Limb (tissue), 2 donors: ENCODE measurements at regions not wholly inside any gene's neighbourhood (a gene's known extent, or its start where the extent isn't known, plus 50 kb on each side); places are given as distances from the start of the nearest gene placed in this dataset.

Experiments used
- DNase-seq, 2 donors: peaks; one replicate each; pipeline ENCODE4 v3.0.0-alpha.2; 2016; ENCODE audit errors: extremely low spot score in 2 of 2

DNA sequence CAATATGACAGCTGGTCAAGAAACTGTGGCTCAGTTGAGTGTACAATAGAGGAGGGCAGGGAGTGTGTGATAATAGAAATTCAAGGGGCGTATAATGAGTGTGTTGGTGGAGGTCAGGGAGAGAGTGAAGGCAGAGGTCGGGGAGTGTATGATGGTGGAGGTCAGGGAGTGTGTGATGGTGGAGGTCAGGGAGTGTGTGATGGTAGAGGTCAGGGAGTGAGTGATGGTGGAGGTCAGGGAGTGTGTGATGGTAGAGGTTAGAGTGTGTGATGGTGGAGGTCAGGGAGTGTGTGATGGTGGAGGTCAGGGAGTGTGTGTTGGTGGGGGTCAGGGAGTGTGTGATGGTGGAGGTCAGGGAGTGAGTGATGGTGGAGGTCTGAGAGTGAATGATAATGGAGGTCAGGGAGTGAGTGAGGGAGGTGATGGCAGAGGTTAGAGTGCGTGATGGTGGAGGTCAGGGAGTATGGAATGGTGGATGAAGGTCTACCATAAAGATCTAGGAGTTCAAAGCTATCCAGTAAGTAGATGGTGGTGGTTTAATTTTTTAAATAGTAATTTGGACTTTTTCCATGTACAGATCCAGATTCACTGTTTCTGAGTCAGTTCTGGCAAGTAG lies 57.7 kb upstream of the TNS3 start:
- no peak for DNase-seq

GRCh38 chr7:47638679-47639315 lies 56.9 kb upstream of the TNS3 start:
- DNase-seq = no peak

DNA sequence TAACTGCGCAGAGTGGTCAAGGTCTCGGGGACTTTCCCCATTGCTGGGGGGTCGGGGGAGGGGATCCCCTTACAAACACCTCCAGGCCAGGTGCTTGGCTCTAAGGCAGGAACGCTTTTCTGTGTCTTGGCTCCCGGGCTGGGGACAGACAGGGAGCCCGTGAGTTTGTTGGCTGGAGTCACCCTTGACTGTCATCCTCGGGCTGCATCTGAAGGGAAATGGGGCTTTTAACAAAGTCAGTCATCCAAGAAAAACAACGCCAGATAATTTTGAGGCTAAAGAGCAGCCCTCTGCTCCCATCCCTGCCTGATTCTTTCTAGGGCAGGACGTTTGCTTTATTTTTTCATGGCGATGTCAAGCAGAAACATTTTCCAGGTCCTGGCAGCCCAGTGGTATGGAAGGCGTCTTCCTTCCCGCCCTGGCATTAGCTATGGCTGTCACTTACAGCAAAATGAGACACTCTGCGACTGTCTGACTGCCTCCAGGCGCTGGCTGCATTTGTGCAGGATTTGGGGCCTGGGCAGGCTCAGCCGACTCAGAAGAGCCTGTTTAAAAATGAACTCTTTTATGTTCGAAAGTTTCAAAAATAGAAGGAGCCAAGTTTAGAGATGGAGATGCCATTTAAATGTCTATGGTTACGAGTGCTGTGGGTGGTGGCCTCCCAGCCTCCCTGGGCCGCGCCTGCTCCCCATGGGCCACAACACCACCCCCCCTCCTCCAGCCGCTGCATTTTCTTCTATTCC lies 54.7 kb upstream of the TNS3 start:
- DNase-seq = no peak

- no peak for DNase-seq
Observed at GRCh38 chr7:47636081-47636432, 54.1 kb upstream of the TNS3 start.

- no peak for DNase-seq
Observed at GRCh38 chr7:47635091-47636080, 53.5 kb upstream of the TNS3 start.

DNA sequence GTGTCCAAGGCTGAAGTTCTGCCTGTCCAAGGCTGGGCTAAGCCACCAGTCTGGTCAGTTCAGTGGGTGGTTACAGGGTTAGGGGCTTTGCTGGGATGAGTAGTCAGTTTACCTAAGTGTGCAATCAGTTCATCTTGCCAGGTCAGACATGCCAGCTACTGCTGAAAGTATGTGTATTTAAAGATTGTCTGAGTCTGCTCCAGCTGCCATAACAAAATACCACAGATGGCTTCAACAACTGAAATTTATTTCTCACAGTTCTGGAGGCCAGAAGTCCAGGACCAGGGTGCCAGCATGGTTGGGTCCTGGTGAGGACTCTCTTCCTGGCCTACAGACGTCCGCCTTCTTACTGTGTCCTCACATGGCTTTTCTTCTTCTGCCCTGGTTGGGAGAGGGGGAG lies 52.4 kb upstream of the TNS3 start:
- DNase-seq = no peak

- no peak for DNase-seq
Observed at GRCh38 chr7:47633134-47633533, 51.2 kb upstream of the TNS3 start.
